HEK293 (cell line): ENCODE measurements at regions not wholly inside any gene's neighbourhood (a gene's known extent, or its start where the extent isn't known, plus 50 kb on each side); places are given as distances from the start of the nearest gene placed in this dataset.

Experiments used
- CTCF ChIA-PET: fragments of 350-600 bp; formaldehyde crosslinking; extraction: SDS; loops from one replicate; lab custom pipeline; 2021; ENCODE audit warnings: antibody characterized with exemption; lab: Yijun Ruan, JAX
- POLR2A ChIA-PET: fragments of 300-600 bp; formaldehyde crosslinking; extraction: SDS; loops from one replicate; lab custom pipeline; 2020; ENCODE audit warnings: antibody characterized with exemption, inconsistent platforms; lab: Yijun Ruan, JAX
- H3K27ac ChIP-seq: fragments of 200-500 bp; sonication (Bioruptor generic); 2 replicates; pipeline ENCODE4 v1.5.1; 2014; ENCODE audit warnings: low read depth, low read length, control low read depth, inconsistent platforms; ENCODE audit errors: extremely low read depth
- H3K36me3 ChIP-seq, 2 experiments: fragments of 200-500 bp in 1 of 2; sonication (Bioruptor generic) in 1 of 2; 1 replicate in 1 of 2; 2 replicates in 1 of 2; pipeline ENCODE4 v1.5.1; 2014 to 2017; ENCODE audit warnings: inconsistent platforms in 2 of 2, low read length in 2 of 2; ENCODE audit not compliant: control insufficient read depth in 2 of 2, insufficient read depth in 1 of 2
- H3K4me1 ChIP-seq: fragments of 200-500 bp; sonication (Bioruptor generic); 2 replicates; pipeline ENCODE4 v1.5.1; 2014; ENCODE audit warnings: mild to moderate bottlenecking, low read length, inconsistent platforms; ENCODE audit not compliant: control insufficient read depth, insufficient read depth
- H3K4me3 ChIP-seq: 2 replicates; pipeline ENCODE4 v1.5.1; 2011; ENCODE audit warnings: low read depth, mild to moderate bottlenecking, control low read depth, low read length, moderate library complexity
- H3K9me3 ChIP-seq: fragments of 200-500 bp; sonication (Bioruptor generic); 2 replicates; pipeline ENCODE4 v1.5.1; 2014; ENCODE audit warnings: low read depth, low read length, inconsistent platforms; ENCODE audit not compliant: control insufficient read depth, insufficient read depth
- BCL11B ChIP-seq: fragments of 450-650 bp; formaldehyde crosslinking; IDR thresholded peaks from 2 replicates; pipeline ENCODE4 v1.5.1; 2016; ENCODE audit warnings: low read depth, missing biosample characterization, missing genetic modification characterization
- SP7 ChIP-seq: fragments of 450-650 bp; formaldehyde crosslinking; IDR thresholded peaks from 2 replicates; pipeline ENCODE4 v1.5.1; 2016; ENCODE audit warnings: missing biosample characterization, missing genetic modification characterization
- YY1 ChIP-seq: fragments of 450-650 bp; formaldehyde crosslinking; IDR thresholded peaks from 2 replicates; pipeline ENCODE4 v1.5.1; 2018; ENCODE audit warnings: missing biosample characterization, missing genetic modification characterization
- ZNF10 ChIP-seq: fragments of 450-650 bp; formaldehyde crosslinking; IDR thresholded peaks from 2 replicates; pipeline ENCODE4 v1.5.1; 2017; ENCODE audit warnings: missing biosample characterization, missing genetic modification characterization
- ZNF2 ChIP-seq: fragments of 450-650 bp; formaldehyde crosslinking; IDR thresholded peaks from 2 replicates; pipeline ENCODE4 v1.5.1; 2016; ENCODE audit warnings: missing biosample characterization, missing genetic modification characterization
- ZNF202 ChIP-seq: fragments of 450-650 bp; formaldehyde crosslinking; IDR thresholded peaks from 2 replicates; pipeline ENCODE4 v1.5.1; 2016; ENCODE audit warnings: missing biosample characterization, missing genetic modification characterization, borderline replicate concordance
- ZNF23 ChIP-seq: fragments of 450-650 bp; formaldehyde crosslinking; IDR thresholded peaks from 2 replicates; pipeline ENCODE4 v1.5.1; 2016; ENCODE audit warnings: missing biosample characterization, missing genetic modification characterization, borderline replicate concordance
- ZNF248 ChIP-seq: fragments of 450-650 bp; formaldehyde crosslinking; IDR thresholded peaks from 2 replicates; pipeline ENCODE4 v1.5.1; 2017; ENCODE audit warnings: missing biosample characterization, missing genetic modification characterization
- ZNF394 ChIP-seq: fragments of 450-650 bp; formaldehyde crosslinking; IDR thresholded peaks from 2 replicates; pipeline ENCODE4 v1.5.1; 2016; ENCODE audit warnings: missing biosample characterization, missing genetic modification characterization, mild to moderate bottlenecking, moderate library complexity, borderline replicate concordance
- ZNF398 ChIP-seq: fragments of 450-650 bp; formaldehyde crosslinking; IDR thresholded peaks from 2 replicates; pipeline ENCODE4 v1.5.1; 2017; ENCODE audit warnings: missing biosample characterization, missing genetic modification characterization
- ZNF416 ChIP-seq: fragments of 450-650 bp; formaldehyde crosslinking; IDR thresholded peaks from 2 replicates; pipeline ENCODE4 v1.5.1; 2016; ENCODE audit warnings: missing biosample characterization, missing genetic modification characterization
- ZNF426 ChIP-seq: fragments of 450-650 bp; formaldehyde crosslinking; IDR thresholded peaks from 2 replicates; pipeline ENCODE4 v1.5.1; 2017; ENCODE audit warnings: missing biosample characterization, missing genetic modification characterization, mild to moderate bottlenecking, inconsistent platforms, moderate library complexity
- ZNF530 ChIP-seq: fragments of 450-650 bp; formaldehyde crosslinking; IDR thresholded peaks from 2 replicates; pipeline ENCODE4 v1.5.1; 2016; ENCODE audit warnings: low read depth, missing biosample characterization, missing genetic modification characterization
- ZNF561 ChIP-seq: fragments of 450-650 bp; IDR thresholded peaks from 2 replicates; pipeline ENCODE4 v1.5.1; 2018; ENCODE audit warnings: missing biosample characterization, missing genetic modification characterization, borderline replicate concordance
- ZNF670 ChIP-seq: fragments of 450-650 bp; formaldehyde crosslinking; IDR thresholded peaks from 2 replicates; pipeline ENCODE4 v1.5.1; 2016; ENCODE audit warnings: missing biosample characterization, missing genetic modification characterization, low read depth
- TF ChIP-seq, protein P1 (sequence below): sonication (generic); formaldehyde crosslinking; IDR thresholded peaks from 2 replicates; pipeline ENCODE4 v1.8.1; 2022; ENCODE audit warnings: mild to moderate bottlenecking, moderate library complexity, missing genetic modification reagents
- TF ChIP-seq, protein P2 (sequence below): fragments of 450-650 bp; formaldehyde crosslinking; IDR thresholded peaks from 2 replicates; pipeline ENCODE4 v1.5.1; 2017; ENCODE audit warnings: missing biosample characterization, missing genetic modification characterization
- TF ChIP-seq, protein P3 (sequence below): fragments of 450-650 bp; formaldehyde crosslinking; optimal IDR thresholded peaks from 2 replicates; pipeline ENCODE3; 2016; ENCODE audit warnings: missing biosample characterization, mild to moderate bottlenecking, missing genetic modification characterization
- TF ChIP-seq, protein P4 (sequence below): fragments of 450-650 bp; formaldehyde crosslinking; IDR thresholded peaks from 2 replicates; pipeline ENCODE4 v1.5.1; 2016; ENCODE audit warnings: missing biosample characterization, missing genetic modification characterization

DNA sequence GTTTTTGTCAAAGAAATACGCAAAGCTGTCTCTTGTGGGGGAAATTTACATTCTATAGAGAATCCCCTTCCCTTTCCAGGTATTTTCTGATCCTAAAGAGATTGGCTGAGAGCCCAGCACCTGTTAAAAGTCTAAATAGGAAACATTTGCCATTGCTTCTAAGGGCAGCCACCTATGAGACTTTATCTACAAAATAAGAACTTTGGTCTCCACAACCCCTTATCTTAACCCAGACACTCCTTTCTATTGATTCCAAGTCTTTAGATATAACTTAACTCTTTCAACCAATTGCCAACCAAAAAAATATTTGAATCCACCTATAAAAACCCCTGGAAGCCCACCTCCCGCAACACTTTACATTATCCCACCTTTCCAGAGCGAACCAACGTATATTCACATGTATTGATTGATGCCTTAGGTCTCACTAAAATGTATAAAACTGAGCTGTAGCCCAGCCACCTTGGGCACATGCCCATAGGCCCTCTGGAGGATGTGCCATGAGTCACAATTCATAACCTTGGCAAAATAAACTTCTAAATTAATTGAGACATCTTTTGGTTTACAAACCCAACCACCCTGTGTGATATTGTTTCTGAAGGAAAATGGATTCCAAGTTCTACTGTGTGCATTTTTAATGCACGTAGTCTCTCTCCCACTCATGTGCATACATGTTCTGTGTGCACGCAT, 211.4 kb downstream of the GAS1 start:
- no peak overlapping the region for H3K27ac ChIP-seq
- ChIA-PET CTCF (no interaction called here), POLR2A (no interaction called here)
- H3K4me1 ChIP-seq: peaks cover 9% of the 10 kb centered on the region
- no peak overlapping the region for H3K4me3 ChIP-seq
- H3K9me3 ChIP-seq: no peaks in the 10 kb centered on the region
- TF ChIP-seq ZNF398 (no peak), YY1 (tag by site-specific recombination) (no peak), ZNF248 (no peak), ZNF394 (tag by site-specific recombination) (no peak)
- TF ChIP-seq, protein P1, sequence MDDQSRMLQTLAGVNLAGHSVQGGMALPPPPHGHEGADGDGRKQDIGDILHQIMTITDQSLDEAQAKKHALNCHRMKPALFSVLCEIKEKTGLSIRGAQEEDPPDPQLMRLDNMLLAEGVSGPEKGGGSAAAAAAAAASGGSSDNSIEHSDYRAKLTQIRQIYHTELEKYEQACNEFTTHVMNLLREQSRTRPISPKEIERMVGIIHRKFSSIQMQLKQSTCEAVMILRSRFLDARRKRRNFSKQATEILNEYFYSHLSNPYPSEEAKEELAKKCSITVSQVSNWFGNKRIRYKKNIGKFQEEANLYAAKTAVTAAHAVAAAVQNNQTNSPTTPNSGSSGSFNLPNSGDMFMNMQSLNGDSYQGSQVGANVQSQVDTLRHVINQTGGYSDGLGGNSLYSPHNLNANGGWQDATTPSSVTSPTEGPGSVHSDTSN (CRISPR knock-in tag): no peak
- H3K36me3 ChIP-seq: no peaks in the 10 kb centered on the region

- H3K27ac ChIP-seq: no peak overlapping the region; the same call in 1 of the 2 replicates
- no peak for TF ChIP-seq ZNF416
- TF ChIP-seq, protein P2, sequence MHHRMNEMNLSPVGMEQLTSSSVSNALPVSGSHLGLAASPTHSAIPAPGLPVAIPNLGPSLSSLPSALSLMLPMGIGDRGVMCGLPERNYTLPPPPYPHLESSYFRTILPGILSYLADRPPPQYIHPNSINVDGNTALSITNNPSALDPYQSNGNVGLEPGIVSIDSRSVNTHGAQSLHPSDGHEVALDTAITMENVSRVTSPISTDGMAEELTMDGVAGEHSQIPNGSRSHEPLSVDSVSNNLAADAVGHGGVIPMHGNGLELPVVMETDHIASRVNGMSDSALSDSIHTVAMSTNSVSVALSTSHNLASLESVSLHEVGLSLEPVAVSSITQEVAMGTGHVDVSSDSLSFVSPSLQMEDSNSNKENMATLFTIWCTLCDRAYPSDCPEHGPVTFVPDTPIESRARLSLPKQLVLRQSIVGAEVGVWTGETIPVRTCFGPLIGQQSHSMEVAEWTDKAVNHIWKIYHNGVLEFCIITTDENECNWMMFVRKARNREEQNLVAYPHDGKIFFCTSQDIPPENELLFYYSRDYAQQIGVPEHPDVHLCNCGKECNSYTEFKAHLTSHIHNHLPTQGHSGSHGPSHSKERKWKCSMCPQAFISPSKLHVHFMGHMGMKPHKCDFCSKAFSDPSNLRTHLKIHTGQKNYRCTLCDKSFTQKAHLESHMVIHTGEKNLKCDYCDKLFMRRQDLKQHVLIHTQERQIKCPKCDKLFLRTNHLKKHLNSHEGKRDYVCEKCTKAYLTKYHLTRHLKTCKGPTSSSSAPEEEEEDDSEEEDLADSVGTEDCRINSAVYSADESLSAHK: no peak
- TF ChIP-seq ZNF426 (tag by site-specific recombination): no peak
- 0 out of 2 replicates have a peak, but pooled peaks have one; percentile 23 for TF ChIP-seq SP7
- ChIA-PET POLR2A (no interaction called here), CTCF (no interaction called here)
- peaks cover 9% of the 10 kb centered on the region for H3K4me1 ChIP-seq
- no peak overlapping the region for H3K4me3 ChIP-seq
- H3K9me3 ChIP-seq: no peaks in the 10 kb centered on the region
- H3K36me3 ChIP-seq: no peaks in the 10 kb centered on the region
Observed at GRCh38 chr9:86734771-86735170, 212.5 kb downstream of the GAS1 start.

DNA sequence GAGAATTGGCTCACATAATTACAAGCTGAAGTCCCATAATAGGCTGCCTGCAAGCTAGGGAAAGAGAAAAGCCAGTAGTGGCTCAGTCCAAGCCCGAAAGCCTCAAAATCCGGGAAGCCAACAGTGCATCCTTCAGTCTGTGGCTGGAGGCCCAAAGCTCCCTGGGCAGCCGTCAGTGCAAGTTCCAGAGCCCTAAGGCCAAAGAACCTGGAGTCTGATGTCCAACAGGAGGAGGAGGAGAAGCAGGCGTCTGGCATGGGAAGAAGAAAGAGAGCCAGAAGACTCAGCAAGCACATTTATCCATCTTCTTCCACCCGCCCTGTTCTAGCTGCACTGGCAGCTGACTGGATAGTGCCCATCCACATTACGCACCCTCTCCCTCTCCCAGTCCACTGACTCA, 213.4 kb downstream of the GAS1 start:
- Histone ChIP-seq H3K9me3 (no peaks in the 10 kb centered on the region), H3K4me1 (peaks cover 9% of the 10 kb centered on the region), H3K4me3 (no peak overlapping the region), H3K27ac (no peak overlapping the region), H3K36me3 (no peaks in the 10 kb centered on the region)
- POLR2A ChIA-PET: no interaction called here
- no peak for TF ChIP-seq ZNF2 (tag by site-specific recombination)
- TF ChIP-seq ZNF561 (tag by site-specific recombination): no peak
- no peak for TF ChIP-seq ZNF670 (tag by site-specific recombination)
- TF ChIP-seq ZNF202: no peak
- no peak for TF ChIP-seq ZNF23 (tag by site-specific recombination)
- TF ChIP-seq ZNF10: no peak
- TF ChIP-seq, protein P3, sequence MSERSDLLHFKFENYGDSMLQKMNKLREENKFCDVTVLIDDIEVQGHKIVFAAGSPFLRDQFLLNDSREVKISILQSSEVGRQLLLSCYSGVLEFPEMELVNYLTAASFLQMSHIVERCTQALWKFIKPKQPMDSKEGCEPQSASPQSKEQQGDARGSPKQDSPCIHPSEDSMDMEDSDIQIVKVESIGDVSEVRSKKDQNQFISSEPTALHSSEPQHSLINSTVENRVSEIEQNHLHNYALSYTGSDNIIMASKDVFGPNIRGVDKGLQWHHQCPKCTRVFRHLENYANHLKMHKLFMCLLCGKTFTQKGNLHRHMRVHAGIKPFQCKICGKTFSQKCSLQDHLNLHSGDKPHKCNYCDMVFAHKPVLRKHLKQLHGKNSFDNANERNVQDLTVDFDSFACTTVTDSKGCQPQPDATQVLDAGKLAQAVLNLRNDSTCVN (tag by site-specific recombination): no peak
- TF ChIP-seq ZNF530 (tag by site-specific recombination): no peak
- no peak for TF ChIP-seq BCL11B (tag by site-specific recombination)
- TF ChIP-seq, protein P4, sequence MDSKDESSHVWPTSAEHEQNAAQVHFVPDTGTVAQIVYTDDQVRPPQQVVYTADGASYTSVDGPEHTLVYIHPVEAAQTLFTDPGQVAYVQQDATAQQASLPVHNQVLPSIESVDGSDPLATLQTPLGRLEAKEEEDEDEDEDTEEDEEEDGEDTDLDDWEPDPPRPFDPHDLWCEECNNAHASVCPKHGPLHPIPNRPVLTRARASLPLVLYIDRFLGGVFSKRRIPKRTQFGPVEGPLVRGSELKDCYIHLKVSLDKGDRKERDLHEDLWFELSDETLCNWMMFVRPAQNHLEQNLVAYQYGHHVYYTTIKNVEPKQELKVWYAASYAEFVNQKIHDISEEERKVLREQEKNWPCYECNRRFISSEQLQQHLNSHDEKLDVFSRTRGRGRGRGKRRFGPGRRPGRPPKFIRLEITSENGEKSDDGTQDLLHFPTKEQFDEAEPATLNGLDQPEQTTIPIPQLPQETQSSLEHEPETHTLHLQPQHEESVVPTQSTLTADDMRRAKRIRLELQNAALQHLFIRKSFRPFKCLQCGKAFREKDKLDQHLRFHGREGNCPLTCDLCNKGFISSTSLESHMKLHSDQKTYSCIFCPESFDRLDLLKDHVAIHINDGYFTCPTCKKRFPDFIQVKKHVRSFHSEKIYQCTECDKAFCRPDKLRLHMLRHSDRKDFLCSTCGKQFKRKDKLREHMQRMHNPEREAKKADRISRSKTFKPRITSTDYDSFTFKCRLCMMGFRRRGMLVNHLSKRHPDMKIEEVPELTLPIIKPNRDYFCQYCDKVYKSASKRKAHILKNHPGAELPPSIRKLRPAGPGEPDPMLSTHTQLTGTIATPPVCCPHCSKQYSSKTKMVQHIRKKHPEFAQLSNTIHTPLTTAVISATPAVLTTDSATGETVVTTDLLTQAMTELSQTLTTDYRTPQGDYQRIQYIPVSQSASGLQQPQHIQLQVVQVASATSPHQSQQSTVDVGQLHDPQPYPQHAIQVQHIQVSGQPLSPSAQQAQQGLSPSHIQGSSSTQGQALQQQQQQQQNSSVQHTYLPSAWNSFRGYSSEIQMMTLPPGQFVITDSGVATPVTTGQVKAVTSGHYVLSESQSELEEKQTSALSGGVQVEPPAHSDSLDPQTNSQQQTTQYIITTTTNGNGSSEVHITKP: no peak
- CTCF ChIA-PET: interaction anchor here (0.8 kb wide), 1 partner anchor 96 kb away, joined by 3 read pairs; no protein-coding TSS in a partner anchor
